PC-3 (cell line): ENCODE measurements at regions not wholly inside any gene's neighbourhood (a gene's known extent, or its start where the extent isn't known, plus 50 kb on each side); places are given as distances from the start of the nearest gene placed in this dataset.
A peak's percentile ranks its signal among the peaks of the same experiment; 100 is the strongest.

ENCODE experiments used
- ATAC-seq: fragments of 200-7000 bp; cut with Tn5 transposase; 2 replicates; pipeline ENCODE4 v1.9.1; 2020; ENCODE audit warnings: mild to moderate bottlenecking, moderate library complexity
- BruUV-seq: library from RNA; stranded (reverse); fragments of 400-500 nt; replicated peaks from 2 replicates; lab custom pipeline; 2021; lab: Mats Ljungman, UMichigan
- CTCF ChIA-PET: fragments of 300-600 bp; sonication (Branson Sonifier 250); formaldehyde crosslinking; loops from one replicate; lab custom pipeline; 2022; ENCODE audit warnings: antibody characterized with exemption; lab: Charles Lee
- POLR2A ChIA-PET: fragments of 300-600 bp; sonication (Branson Sonifier 250); formaldehyde crosslinking; loops from one replicate; lab custom pipeline; 2022; ENCODE audit warnings: antibody characterized with exemption; ENCODE audit not compliant: unreplicated experiment; lab: Charles Lee
- DNase-seq: peaks from one replicate; pipeline ENCODE4 v3.0.0-alpha.2; 2015
- H2AFZ ChIP-seq: fragments of 300-600 bp; sonication (generic); 2 replicates; pipeline ENCODE4 v1.6.0; 2016; ENCODE audit warnings: antibody characterized with exemption, low read length
- H3F3A ChIP-seq: fragments of 300-600 bp; sonication (generic); one replicate; pipeline ENCODE4 v1.6.0; 2017; ENCODE audit warnings: antibody characterized with exemption, low read length, control low read depth, mild to moderate bottlenecking; ENCODE audit not compliant: unreplicated experiment
- H3K27ac ChIP-seq: fragments of 300-600 bp; sonication (generic); 2 replicates; pipeline ENCODE4 v1.5.1; 2016; ENCODE audit warnings: mild to moderate bottlenecking, low read length
- H3K27me3 ChIP-seq: fragments of 300-600 bp; sonication (generic); 2 replicates; pipeline ENCODE4 v1.6.1; 2016; ENCODE audit warnings: low read length, mixed read lengths
- H3K36me3 ChIP-seq: fragments of 300-600 bp; sonication (generic); 2 replicates; pipeline ENCODE4 v1.6.1; 2016; ENCODE audit warnings: low read depth, mixed run types, low read length, mixed read lengths
- H3K4me1 ChIP-seq: fragments of 300-600 bp; sonication (generic); 2 replicates; pipeline ENCODE4 v1.5.1; 2016; ENCODE audit warnings: low read length; ENCODE audit not compliant: insufficient read depth
- H3K4me2 ChIP-seq: fragments of 300-600 bp; sonication (generic); 2 replicates; pipeline ENCODE4 v1.6.0; 2016; ENCODE audit warnings: low read length
- H3K4me3 ChIP-seq: fragments of 300-600 bp; sonication (generic); 2 replicates; pipeline ENCODE4 v1.5.1; 2016; ENCODE audit warnings: mild to moderate bottlenecking, low read length, mixed read lengths
- H3K79me2 ChIP-seq: fragments of 300-600 bp; sonication (generic); 2 replicates; pipeline ENCODE4 v1.6.1; 2017; ENCODE audit warnings: low read length, mixed read lengths
- H3K9ac ChIP-seq: fragments of 300-600 bp; sonication (generic); 2 replicates; pipeline ENCODE4 v1.6.0; 2016; ENCODE audit warnings: mild to moderate bottlenecking, low read length
- H3K9me2 ChIP-seq: fragments of 300-600 bp; sonication (generic); replicated peaks from 2 replicates; pipeline ENCODE4 v1.6.1; 2016; ENCODE audit warnings: mixed run types, low read length, mixed read lengths
- H3K9me3 ChIP-seq: fragments of 300-600 bp; sonication (generic); 2 replicates; pipeline ENCODE4 v1.6.1; 2016; ENCODE audit warnings: low read length, mixed read lengths
- H4K20me1 ChIP-seq: fragments of 300-600 bp; sonication (generic); 2 replicates; pipeline ENCODE4 v1.6.1; 2016; ENCODE audit warnings: low read length, mixed read lengths
- CTCF ChIP-seq: fragments of 300-600 bp; sonication (generic); conservative IDR thresholded peaks from 2 replicates; pipeline ENCODE4 v1.5.1; 2017; ENCODE audit warnings: antibody characterized with exemption, low read depth, mild to moderate bottlenecking, low read length
- EZH2 ChIP-seq: fragments of 300-600 bp; sonication (generic); IDR thresholded peaks from one replicate; pipeline ENCODE4 v1.6.1; 2017; ENCODE audit warnings: antibody characterized with exemption, mild to moderate bottlenecking, low read length; ENCODE audit not compliant: unreplicated experiment
- EZH2phosphoT487 ChIP-seq: fragments of 300-600 bp; sonication (generic); IDR thresholded peaks from 2 replicates; pipeline ENCODE4 v1.6.1; 2018; ENCODE audit warnings: mild to moderate bottlenecking, antibody characterized with exemption, low read length, borderline replicate concordance
- intact Hi-C: fragments of 100-400 bp; cut with micrococcal nuclease; formaldehyde crosslinking; loops from 2 replicates; pipeline ENCODE4 v1.9.0; 2023

GRCh38 chr6:105804000-105804399 is 282.1 kb upstream of the PRDM1 start:
- no TSS peak for BruUV-seq
- H2AFZ ChIP-seq = no peak overlapping the region
- H3K9ac ChIP-seq = no peak overlapping the region
- H4K20me1 ChIP-seq = no peaks in the 10 kb centered on the region
- no peak for DNase-seq
- no peak overlapping the region for H3K4me3 ChIP-seq
- no peaks in the 10 kb centered on the region for H3K27me3 ChIP-seq
- H3K9me2 ChIP-seq = no peaks in the 10 kb centered on the region
- peak overlapping the region; percentile 68 for H3K27ac ChIP-seq
- TF ChIP-seq EZH2 = no peak
- TF ChIP-seq EZH2phosphoT487 = no peak
- no peak for TF ChIP-seq CTCF
- no peaks in the 10 kb centered on the region for H3K9me3 ChIP-seq
- H3K36me3 ChIP-seq = no peaks in the 10 kb centered on the region
- ChIA-PET POLR2A (no interaction called here), CTCF (no interaction called here)
- H3F3A ChIP-seq = peaks cover 4% of the 10 kb centered on the region
- H3K4me1 ChIP-seq = peaks cover 28% of the 10 kb centered on the region
- intact Hi-C loops = no loop called here
- no peak overlapping the region for H3K4me2 ChIP-seq
- no peak for ATAC-seq
- no peaks in the 10 kb centered on the region for H3K79me2 ChIP-seq

- Histone ChIP-seq H3K9me2 (no peaks in the 10 kb centered on the region), H3K27me3 (no peaks in the 10 kb centered on the region), H3K4me2 (no peak overlapping the region), H3K4me1 (peaks cover 25% of the 10 kb centered on the region), H3K79me2 (no peaks in the 10 kb centered on the region), H3K9ac (no peak overlapping the region), H3K4me3 (no peak overlapping the region), H3K9me3 (no peaks in the 10 kb centered on the region), H4K20me1 (no peaks in the 10 kb centered on the region), H3K36me3 (no peaks in the 10 kb centered on the region), H3K27ac (no peak overlapping the region), H2AFZ (no peak overlapping the region), H3F3A (peaks cover 4% of the 10 kb centered on the region)
- POLR2A ChIA-PET = interaction anchor here (0.6 kb wide), 1 partner anchor 97 kb away, joined by 3 read pairs; no protein-coding TSS in a partner anchor
- ATAC-seq (no peak), DNase-seq (no peak)
- TF ChIP-seq CTCF (no peak), EZH2phosphoT487 (no peak), EZH2 (no peak)
- BruUV-seq = no TSS peak
- CTCF ChIA-PET = no interaction called here
- intact Hi-C loops = no loop called here
Measured at GRCh38 chr6:105803442-105803841, 282.7 kb upstream of the PRDM1 start.

GRCh38 chr6:105802703-105803102 is 283.4 kb upstream of the PRDM1 start:
- Histone ChIP-seq H3F3A (peaks cover 4% of the 10 kb centered on the region), H3K9me3 (no peaks in the 10 kb centered on the region), H3K4me3 (no peak overlapping the region), H3K4me1 (peaks cover 25% of the 10 kb centered on the region), H2AFZ (no peak overlapping the region), H3K9me2 (no peaks in the 10 kb centered on the region), H3K27me3 (no peaks in the 10 kb centered on the region), H3K27ac (no peak overlapping the region), H4K20me1 (no peaks in the 10 kb centered on the region), H3K4me2 (no peak overlapping the region), H3K79me2 (no peaks in the 10 kb centered on the region), H3K9ac (no peak overlapping the region), H3K36me3 (no peaks in the 10 kb centered on the region)
- DNase-seq = no peak
- POLR2A ChIA-PET = no interaction called here
- no peak for TF ChIP-seq EZH2
- TF ChIP-seq CTCF = no peak
- no peak for TF ChIP-seq EZH2phosphoT487
- CTCF ChIA-PET = no interaction called here
- intact Hi-C loops = no loop called here
- no TSS peak for BruUV-seq
- no peak for ATAC-seq
